Bronchial epithelial cell (primary cell): ENCODE measurements at regions not wholly inside any gene's neighbourhood (a gene's known extent, or its start where the extent isn't known, plus 50 kb on each side); places are given as distances from the start of the nearest gene placed in this dataset.

Source experiments
- DNase-seq: peaks from one replicate; pipeline ENCODE4 v3.0.0-alpha.2; 2010; ENCODE audit warnings: low read depth
- FAIRE-seq: peaks from 2 replicates; lab custom pipeline; 2011; peaks lifted over from hg19 to GRCh38; lab: Jason Lieb, UNC
- H3K27me3 ChIP-seq: 2 replicates; pipeline ENCODE4 v1.5.1; 2011; ENCODE audit warnings: low read length; ENCODE audit not compliant: control insufficient read depth, insufficient read depth
- H3K36me3 ChIP-seq: 2 replicates; pipeline ENCODE4 v1.5.1; 2011; ENCODE audit warnings: low read length; ENCODE audit not compliant: control insufficient read depth, insufficient read depth
- H3K4me3 ChIP-seq: 2 replicates; pipeline ENCODE4 v1.5.1; 2011; ENCODE audit warnings: mild to moderate bottlenecking, low read depth, low read length, control low read depth
- TF ChIP-seq, protein P1 (sequence below): IDR thresholded peaks from 2 replicates; pipeline ENCODE4 v1.5.1; 2011; ENCODE audit warnings: mild to moderate bottlenecking, moderate library complexity, low read length, control low read depth, inconsistent platforms; ENCODE audit not compliant: insufficient read depth, severe bottlenecking

DNA sequence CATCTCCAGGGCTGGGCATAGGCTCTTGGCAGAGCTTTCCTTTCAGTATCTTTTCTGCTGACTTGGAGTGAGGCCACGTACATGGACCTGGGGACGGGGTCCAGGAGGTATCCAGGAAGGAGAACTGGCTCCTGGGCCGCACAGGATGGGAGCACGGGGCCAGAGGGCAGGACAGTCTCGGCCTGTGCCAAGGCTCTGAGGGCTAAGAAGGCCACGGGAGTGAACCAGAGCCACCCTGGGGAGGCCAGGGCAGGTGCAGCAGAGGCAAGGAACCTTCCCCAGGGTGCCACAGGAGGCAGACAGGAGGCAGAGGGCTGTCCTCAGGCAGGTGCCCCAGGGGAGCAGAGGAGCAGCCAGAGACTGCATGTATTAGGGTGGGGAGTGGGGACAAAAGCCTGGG is 50.3 kb downstream of the PLXNA1 start:
- no peaks in the 10 kb centered on the region for H3K27me3 ChIP-seq
- no peak overlapping the region for H3K4me3 ChIP-seq
- DNase-seq (no peak), FAIRE-seq (no peak)
- peaks cover 35% of the 10 kb centered on the region for H3K36me3 ChIP-seq
- TF ChIP-seq, protein P1, sequence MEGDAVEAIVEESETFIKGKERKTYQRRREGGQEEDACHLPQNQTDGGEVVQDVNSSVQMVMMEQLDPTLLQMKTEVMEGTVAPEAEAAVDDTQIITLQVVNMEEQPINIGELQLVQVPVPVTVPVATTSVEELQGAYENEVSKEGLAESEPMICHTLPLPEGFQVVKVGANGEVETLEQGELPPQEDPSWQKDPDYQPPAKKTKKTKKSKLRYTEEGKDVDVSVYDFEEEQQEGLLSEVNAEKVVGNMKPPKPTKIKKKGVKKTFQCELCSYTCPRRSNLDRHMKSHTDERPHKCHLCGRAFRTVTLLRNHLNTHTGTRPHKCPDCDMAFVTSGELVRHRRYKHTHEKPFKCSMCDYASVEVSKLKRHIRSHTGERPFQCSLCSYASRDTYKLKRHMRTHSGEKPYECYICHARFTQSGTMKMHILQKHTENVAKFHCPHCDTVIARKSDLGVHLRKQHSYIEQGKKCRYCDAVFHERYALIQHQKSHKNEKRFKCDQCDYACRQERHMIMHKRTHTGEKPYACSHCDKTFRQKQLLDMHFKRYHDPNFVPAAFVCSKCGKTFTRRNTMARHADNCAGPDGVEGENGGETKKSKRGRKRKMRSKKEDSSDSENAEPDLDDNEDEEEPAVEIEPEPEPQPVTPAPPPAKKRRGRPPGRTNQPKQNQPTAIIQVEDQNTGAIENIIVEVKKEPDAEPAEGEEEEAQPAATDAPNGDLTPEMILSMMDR = no peak

DNA sequence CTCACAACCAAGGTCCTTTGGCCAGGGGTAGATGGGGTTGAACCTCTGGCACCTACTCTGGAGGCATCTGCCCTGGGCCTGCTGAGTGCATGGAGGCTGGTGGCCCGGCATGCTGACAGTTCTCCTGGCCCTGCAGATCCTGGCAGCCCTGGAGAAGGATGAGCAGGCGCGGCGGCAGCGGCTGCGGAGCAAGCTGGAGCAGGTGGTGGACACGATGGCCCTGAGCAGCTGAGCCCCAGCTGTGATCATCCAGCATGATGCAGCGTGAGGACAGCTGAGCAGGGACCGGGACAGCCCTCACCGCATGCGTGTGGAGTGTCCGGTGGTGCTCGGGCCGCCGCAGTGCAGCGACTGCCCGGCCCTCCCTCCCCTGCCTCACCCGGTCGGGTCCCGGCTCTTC is 50.9 kb downstream of the PLXNA1 start:
- TF ChIP-seq, protein P1 = no peak
- DNase-seq (no peak), FAIRE-seq (no peak)
- peaks cover 32% of the 10 kb centered on the region for H3K36me3 ChIP-seq
- H3K4me3 ChIP-seq = no peak overlapping the region
- H3K27me3 ChIP-seq = no peaks in the 10 kb centered on the region

DNA sequence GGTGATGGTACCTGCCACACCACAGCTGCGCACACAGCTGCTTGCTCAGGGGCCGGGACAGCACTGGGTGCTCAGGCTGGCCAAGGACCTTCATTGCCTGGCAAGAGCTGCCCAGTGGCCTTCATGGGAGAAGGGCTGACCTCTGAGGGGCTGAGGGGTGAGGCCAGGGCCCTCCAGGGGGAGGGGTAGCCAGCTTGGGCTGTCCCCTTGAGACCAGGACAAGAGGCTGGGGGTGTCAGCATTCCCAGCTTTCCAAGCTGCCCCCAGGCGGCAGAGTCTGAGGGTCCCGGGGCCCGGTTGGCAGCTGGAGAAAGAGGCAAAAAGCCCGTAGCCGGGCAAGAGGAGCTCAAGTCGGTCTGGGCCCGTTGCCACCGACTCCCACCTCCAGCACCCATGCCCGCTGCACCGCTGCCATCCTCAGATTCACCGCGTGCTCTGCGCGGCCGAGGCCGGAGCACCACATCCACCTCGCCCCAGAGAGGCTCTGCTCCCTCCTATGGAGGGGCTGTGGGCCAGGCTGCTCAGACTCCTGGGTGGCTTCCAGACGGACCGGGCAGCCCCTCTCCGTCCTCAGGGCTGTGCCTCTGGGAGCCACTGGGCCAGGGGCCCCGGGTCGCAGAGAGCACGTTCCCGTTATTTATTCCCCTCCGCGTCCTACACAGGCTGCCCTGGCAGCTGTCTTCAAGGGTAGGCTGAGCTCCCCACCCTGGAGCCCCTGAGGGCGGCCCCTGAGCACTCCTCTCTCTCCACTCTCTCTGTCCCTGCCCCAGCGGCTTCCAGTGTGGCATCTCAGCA is 51.5 kb downstream of the PLXNA1 start:
- Histone ChIP-seq H3K36me3 (peaks cover 25% of the 10 kb centered on the region), H3K27me3 (no peaks in the 10 kb centered on the region), H3K4me3 (no peak overlapping the region)
- TF ChIP-seq, protein P1 = no peak
- DNase-seq = no peak
- no peak for FAIRE-seq

DNA sequence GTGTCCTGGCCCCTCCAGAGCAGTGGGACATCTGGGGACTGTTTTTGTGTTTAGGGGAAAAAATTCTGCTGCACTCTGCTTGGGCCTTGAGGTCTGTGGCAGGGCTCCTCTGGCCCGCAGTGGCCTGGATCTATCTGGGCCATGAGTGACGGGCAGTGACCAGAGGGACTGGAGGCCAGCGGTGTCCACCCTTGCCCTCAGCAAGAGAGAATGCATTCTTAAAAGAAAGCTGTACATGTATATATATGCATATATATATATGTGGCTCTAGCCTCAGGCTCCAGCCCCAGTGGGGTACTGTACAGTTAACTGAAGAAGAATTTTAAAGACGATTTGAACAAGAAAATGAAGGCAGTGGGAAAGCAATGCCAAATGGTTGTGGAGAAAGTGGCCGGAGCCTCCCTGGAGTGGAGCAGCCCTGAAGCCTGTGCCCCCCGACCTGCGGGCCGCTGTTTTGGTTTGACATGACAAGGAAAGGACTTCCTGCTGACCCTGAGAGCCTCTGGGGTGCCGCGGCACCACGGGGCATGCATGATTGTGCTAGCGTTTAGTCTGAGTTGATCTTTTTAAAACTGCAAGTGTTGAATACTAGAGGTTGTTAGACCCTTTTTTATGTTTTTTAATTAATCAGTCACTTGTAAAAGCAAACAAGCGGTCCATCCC is 52.2 kb downstream of the PLXNA1 start:
- H3K36me3 ChIP-seq = peaks cover 20% of the 10 kb centered on the region
- TF ChIP-seq, protein P1 = no peak

DNA sequence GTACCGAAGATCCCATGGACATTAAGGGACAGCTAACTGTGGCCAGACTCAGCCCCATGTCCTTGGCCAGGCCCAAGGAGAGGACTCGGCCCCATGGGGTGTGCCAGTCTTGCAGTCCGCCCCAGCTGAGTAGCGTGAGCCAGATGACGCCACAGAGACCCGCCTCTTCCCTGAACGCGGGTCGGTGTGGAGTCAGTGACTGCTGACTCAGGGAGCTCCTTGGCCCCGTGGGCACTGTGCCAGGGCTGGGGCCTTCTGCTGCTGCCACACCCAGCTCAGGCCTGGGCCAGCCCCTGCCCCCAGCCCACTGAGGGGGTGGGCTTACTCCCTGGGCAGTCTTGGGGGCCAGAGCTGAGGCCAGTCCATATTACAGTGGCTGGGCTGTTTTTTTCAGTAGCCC is 52.8 kb downstream of the PLXNA1 start:
- Histone ChIP-seq H3K27me3 (no peaks in the 10 kb centered on the region), H3K36me3 (peaks cover 20% of the 10 kb centered on the region), H3K4me3 (no peak overlapping the region)
- FAIRE-seq (no peak), DNase-seq (peak; percentile 89)
- TF ChIP-seq, protein P1 = no peak

More for the DNA sequence above, 52.2 kb downstream of the PLXNA1 start:
- FAIRE-seq = no peak
- no peak overlapping the region for H3K4me3 ChIP-seq
- DNase-seq = no peak
- no peaks in the 10 kb centered on the region for H3K27me3 ChIP-seq
